Endothelial cell of umbilical vein (primary cell): ENCODE measurements at regions not wholly inside any gene's neighbourhood (a gene's known extent, or its start where the extent isn't known, plus 50 kb on each side); places are given as distances from the start of the nearest gene placed in this dataset.

Experiments
- BruUV-seq: library from RNA; stranded (reverse); fragments of 400-500 nt; replicated peaks from 2 replicates; lab custom pipeline; 2021; lab: Mats Ljungman, UMichigan
- CTCF ChIA-PET: fragments of 300-600, 350-600 bp; sonication (Branson Sonifier 250); formaldehyde crosslinking; loops from one replicate; lab custom pipeline; 2021; ENCODE audit warnings: antibody characterized with exemption, inconsistent platforms; lab: Charles Lee
- POLR2A ChIA-PET: fragments of 300-600, 350-600 bp; sonication (Branson Sonifier 250); formaldehyde crosslinking; loops from one replicate; lab custom pipeline; 2021; ENCODE audit warnings: antibody characterized with exemption, inconsistent platforms; lab: Charles Lee
- DNase-seq: peaks from one replicate; pipeline ENCODE4 v3.0.0-alpha.2; 2011; ENCODE audit warnings: low read depth, low spot score
- FAIRE-seq: peaks from 2 replicates; lab custom pipeline; 2011; peaks lifted over from hg19 to GRCh38; lab: Jason Lieb, UNC
- H2AFZ ChIP-seq: 2 replicates; pipeline ENCODE4 v1.6.0; 2012; ENCODE audit warnings: low read depth, low read length, control low read depth, inconsistent platforms
- H3K27ac ChIP-seq: 2 replicates; pipeline ENCODE4 v1.5.1; 2011; ENCODE audit warnings: low read depth, mild to moderate bottlenecking, control low read depth, low read length, moderate library complexity; ENCODE audit not compliant: insufficient read depth
- H3K27me3 ChIP-seq, 2 experiments: 2 replicates each; pipeline versions ENCODE4 v1.6.0 to v1.6.1; 2011; ENCODE audit warnings: low read length in 2 of 2, mixed read lengths in 1 of 2; ENCODE audit not compliant: control insufficient read depth in 2 of 2, insufficient read depth in 2 of 2
- H3K36me3 ChIP-seq, 2 experiments: 2 replicates in 1 of 2; 3 replicates in 1 of 2; pipeline ENCODE4 v1.5.1; 2011; ENCODE audit warnings: low read length in 2 of 2, mild to moderate bottlenecking in 1 of 2, moderate library complexity in 1 of 2; ENCODE audit not compliant: control insufficient read depth in 2 of 2, insufficient read depth in 2 of 2; ENCODE audit errors: extremely low read depth in 1 of 2
- H3K4me1 ChIP-seq: 3 replicates; pipeline ENCODE4 v1.5.1; 2011; ENCODE audit warnings: mild to moderate bottlenecking, low read length; ENCODE audit not compliant: control insufficient read depth, insufficient read depth; ENCODE audit errors: extremely low read depth
- H3K4me2 ChIP-seq: 2 replicates; pipeline ENCODE4 v1.6.1; 2011; ENCODE audit warnings: low read length, control low read depth, mixed read lengths; ENCODE audit not compliant: insufficient read depth
- H3K4me3 ChIP-seq, 3 experiments: fragments of 200-600 bp in 1 of 3; sonication (generic), shearing (Covaris generic) in 1 of 3; replicated peaks in 1 of 3; 2 replicates each; pipeline ENCODE4 v1.5.1; 2011 to 2016; ENCODE audit warnings: control low read depth in 3 of 3, low read length in 3 of 3, mild to moderate bottlenecking in 2 of 3, inconsistent platforms in 1 of 3, low read depth in 1 of 3, moderate library complexity in 1 of 3; ENCODE audit not compliant: insufficient read depth in 1 of 3
- H3K79me2 ChIP-seq: 2 replicates; pipeline ENCODE4 v1.6.0; 2012; ENCODE audit warnings: low read length, inconsistent platforms; ENCODE audit not compliant: control insufficient read depth, insufficient read depth
- H3K9ac ChIP-seq: replicated peaks from 2 replicates; pipeline ENCODE3; 2011; ENCODE audit warnings: low read length, control low read depth; ENCODE audit not compliant: insufficient read depth; ENCODE audit errors: extremely low read depth
- H3K9me1 ChIP-seq: replicated peaks from 3 replicates; pipeline ENCODE4 v1.6.0; 2011; ENCODE audit warnings: mild to moderate bottlenecking, low read length; ENCODE audit not compliant: control insufficient read depth, insufficient read depth; ENCODE audit errors: extremely low read depth
- H3K9me3 ChIP-seq: replicated peaks from 2 replicates; pipeline ENCODE4 v1.5.1; 2012; ENCODE audit warnings: low read length, inconsistent platforms; ENCODE audit not compliant: control insufficient read depth, insufficient read depth
- H4K20me1 ChIP-seq: replicated peaks from 2 replicates; pipeline ENCODE3; 2011; ENCODE audit warnings: mild to moderate bottlenecking, low read length; ENCODE audit not compliant: control insufficient read depth, insufficient read depth; ENCODE audit errors: extremely low read depth
- EZH2 ChIP-seq: IDR thresholded peaks from 2 replicates; pipeline ENCODE4 v1.6.1; 2012; ENCODE audit warnings: borderline replicate concordance, low read depth, mild to moderate bottlenecking, moderate library complexity, low read length, inconsistent platforms; ENCODE audit not compliant: severe bottlenecking
- FOS ChIP-seq: IDR thresholded peaks from 2 replicates; pipeline ENCODE4 v1.6.1; 2011; ENCODE audit warnings: mild to moderate bottlenecking, low read length, moderate library complexity, borderline replicate concordance; ENCODE audit not compliant: insufficient read depth
- JUN ChIP-seq: IDR thresholded peaks from 2 replicates; pipeline ENCODE4 v1.6.1; 2011; ENCODE audit warnings: borderline replicate concordance, low read depth; ENCODE audit not compliant: insufficient read length, insufficient read depth
- MYC ChIP-seq: IDR thresholded peaks from one replicate; pipeline ENCODE4 v1.6.1; 2011; ENCODE audit warnings: mild to moderate bottlenecking, low read depth, low read length
- dilution Hi-C: fragments of 300-500 bp; cut with MboI; formaldehyde crosslinking; loops from one replicate; pipeline ENCODE4 v1.15.0; 2019; ENCODE audit warnings: low sequenced_read_pairs; ENCODE audit not compliant: extremely low pct_ligation_motif_present
- intact Hi-C: fragments of 100-400 bp; cut with micrococcal nuclease; formaldehyde crosslinking; loops from one replicate; pipeline ENCODE4 v1.10.0; 2022
- TF ChIP-seq, protein P1 (sequence below): IDR thresholded peaks from 2 replicates; pipeline ENCODE4 v1.6.1; 2011; ENCODE audit not compliant: insufficient read depth, insufficient read length

DNA sequence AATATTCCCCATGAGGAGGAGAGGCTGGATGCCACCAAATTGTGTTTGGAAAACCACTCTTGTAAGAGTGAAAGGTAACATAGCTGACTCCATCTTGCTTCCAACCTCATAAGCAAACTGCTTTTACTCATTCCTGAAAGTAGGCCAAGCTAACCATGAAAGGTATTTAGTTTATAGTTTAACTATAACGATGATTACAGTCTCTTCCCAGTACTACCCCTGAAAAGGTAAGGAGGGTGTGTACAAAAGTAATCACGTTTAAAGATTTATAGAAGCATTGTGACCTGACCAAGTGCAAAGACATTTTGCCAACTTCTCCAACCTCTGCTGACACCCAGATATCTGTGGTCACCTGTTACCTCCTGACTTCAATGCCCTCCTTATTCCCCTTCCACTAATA, 122.6 kb downstream of the CD8B2 start:
- ChIA-PET CTCF (no interaction called here), POLR2A (no interaction called here)
- no TSS peak for BruUV-seq
- Histone ChIP-seq H3K27ac (no peak overlapping the region), H3K4me1 (no peaks in the 10 kb centered on the region), H3K36me3 (no peaks in the 10 kb centered on the region), H3K9me3 (no peaks in the 10 kb centered on the region), H4K20me1 (no peaks in the 10 kb centered on the region), H3K9me1 (no peaks in the 10 kb centered on the region), H3K79me2 (no peaks in the 10 kb centered on the region), H3K4me3 (no peak overlapping the region), H3K27me3 (no peaks in the 10 kb centered on the region), H3K9ac (no peak overlapping the region), H3K4me2 (no peak overlapping the region), H2AFZ (no peak overlapping the region)
- no peak for DNase-seq
- dilution Hi-C loops = no loop called here
- intact Hi-C loops = no loop called here
- FAIRE-seq = no peak
- TF ChIP-seq FOS (no peak), EZH2 (no peak), JUN (no peak), MYC (no peak)
- TF ChIP-seq, protein P1, sequence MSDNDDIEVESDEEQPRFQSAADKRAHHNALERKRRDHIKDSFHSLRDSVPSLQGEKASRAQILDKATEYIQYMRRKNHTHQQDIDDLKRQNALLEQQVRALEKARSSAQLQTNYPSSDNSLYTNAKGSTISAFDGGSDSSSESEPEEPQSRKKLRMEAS = no peak

DNA sequence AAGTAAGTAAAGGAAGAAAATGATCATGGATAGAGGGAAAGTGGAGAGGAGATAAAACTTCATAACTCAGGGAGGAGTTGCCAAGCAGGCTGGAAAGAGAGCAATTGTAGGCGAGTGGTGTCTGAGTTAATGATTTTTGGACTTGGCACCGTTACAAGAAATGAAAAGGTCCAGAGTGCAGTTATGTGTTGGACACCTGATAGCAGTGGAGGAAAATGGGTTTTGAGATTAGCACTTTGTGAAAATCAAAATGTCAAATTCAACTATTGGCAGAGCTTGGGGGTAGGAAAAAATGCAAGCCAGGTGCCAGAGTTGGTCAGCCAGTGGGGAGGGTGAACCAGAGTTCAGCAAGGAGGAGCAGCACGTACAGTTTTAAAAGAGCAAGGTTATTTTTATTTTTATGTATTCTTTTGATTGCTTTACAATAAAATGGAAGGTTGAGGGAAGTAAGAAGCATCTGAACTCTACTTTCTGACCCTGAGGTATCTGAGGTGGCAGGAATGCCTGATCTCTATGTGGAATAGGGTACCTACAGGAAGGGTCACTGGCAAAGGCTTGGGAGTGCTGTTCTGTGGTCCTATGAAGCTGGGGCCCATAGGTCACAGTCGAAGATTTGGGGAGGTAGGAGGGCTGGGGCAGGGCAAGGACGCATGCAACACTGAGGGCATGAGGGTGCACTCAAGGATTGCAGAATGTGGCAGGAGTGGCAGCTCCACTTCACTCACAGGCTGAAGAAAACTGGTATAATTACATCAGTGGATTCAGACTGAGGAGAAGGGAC, 127.5 kb downstream of the CD8B2 start:
- FAIRE-seq (no peak), DNase-seq (no peak)
- dilution Hi-C loops = no loop called here
- Histone ChIP-seq H3K36me3 (no peaks in the 10 kb centered on the region), H3K9me3 (no peaks in the 10 kb centered on the region), H4K20me1 (no peaks in the 10 kb centered on the region), H3K4me2 (no peak overlapping the region), H2AFZ (no peak overlapping the region), H3K27me3 (no peaks in the 10 kb centered on the region), H3K9me1 (no peaks in the 10 kb centered on the region), H3K79me2 (no peaks in the 10 kb centered on the region), H3K27ac (no peak overlapping the region), H3K4me3 (no peak overlapping the region), H3K9ac (no peak overlapping the region), H3K4me1 (no peaks in the 10 kb centered on the region)
- POLR2A ChIA-PET = no interaction called here
- CTCF ChIA-PET = no interaction called here
- no TSS peak for BruUV-seq
- TF ChIP-seq EZH2 = no peak
- intact Hi-C loops = no loop called here
